ENCODE measurements at regions not wholly inside any gene's neighbourhood (a gene's known extent, or its start where the extent isn't known, plus 50 kb on each side); places are given as distances from the start of the nearest gene placed in this dataset.

GRCh38 chrX:102835504-102836146 is 101.4 kb upstream of the RAB40AL start:
- intact Hi-C loops (cut with DNase I), result no loop called here
- 80 to 83% methylated on average over 5 of the region's 5 CpGs for WGBS, 2 donors
- DNase-seq, result peak; percentile 26 to 30
- no peaks in the 10 kb centered on the region for H3K4me1 ChIP-seq
- H3K27me3 ChIP-seq, result no peaks in the 10 kb centered on the region
- no peak overlapping the region for H3K4me3 ChIP-seq (replicated peaks in 1 of 3)
- no peaks in the 10 kb centered on the region for H3K36me3 ChIP-seq
- TF ChIP-seq, protein P1, sequence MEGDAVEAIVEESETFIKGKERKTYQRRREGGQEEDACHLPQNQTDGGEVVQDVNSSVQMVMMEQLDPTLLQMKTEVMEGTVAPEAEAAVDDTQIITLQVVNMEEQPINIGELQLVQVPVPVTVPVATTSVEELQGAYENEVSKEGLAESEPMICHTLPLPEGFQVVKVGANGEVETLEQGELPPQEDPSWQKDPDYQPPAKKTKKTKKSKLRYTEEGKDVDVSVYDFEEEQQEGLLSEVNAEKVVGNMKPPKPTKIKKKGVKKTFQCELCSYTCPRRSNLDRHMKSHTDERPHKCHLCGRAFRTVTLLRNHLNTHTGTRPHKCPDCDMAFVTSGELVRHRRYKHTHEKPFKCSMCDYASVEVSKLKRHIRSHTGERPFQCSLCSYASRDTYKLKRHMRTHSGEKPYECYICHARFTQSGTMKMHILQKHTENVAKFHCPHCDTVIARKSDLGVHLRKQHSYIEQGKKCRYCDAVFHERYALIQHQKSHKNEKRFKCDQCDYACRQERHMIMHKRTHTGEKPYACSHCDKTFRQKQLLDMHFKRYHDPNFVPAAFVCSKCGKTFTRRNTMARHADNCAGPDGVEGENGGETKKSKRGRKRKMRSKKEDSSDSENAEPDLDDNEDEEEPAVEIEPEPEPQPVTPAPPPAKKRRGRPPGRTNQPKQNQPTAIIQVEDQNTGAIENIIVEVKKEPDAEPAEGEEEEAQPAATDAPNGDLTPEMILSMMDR (IDR thresholded peaks at IDR 0.05), result peak in 3 of 6 experiments; percentile 30 to 51 (median 37)
- TF ChIP-seq POLR2A (IDR thresholded peaks at IDR 0.05), result no peak
- no peaks in the 10 kb centered on the region for H3K9me3 ChIP-seq
- no peak overlapping the region for H3K27ac ChIP-seq

DNA sequence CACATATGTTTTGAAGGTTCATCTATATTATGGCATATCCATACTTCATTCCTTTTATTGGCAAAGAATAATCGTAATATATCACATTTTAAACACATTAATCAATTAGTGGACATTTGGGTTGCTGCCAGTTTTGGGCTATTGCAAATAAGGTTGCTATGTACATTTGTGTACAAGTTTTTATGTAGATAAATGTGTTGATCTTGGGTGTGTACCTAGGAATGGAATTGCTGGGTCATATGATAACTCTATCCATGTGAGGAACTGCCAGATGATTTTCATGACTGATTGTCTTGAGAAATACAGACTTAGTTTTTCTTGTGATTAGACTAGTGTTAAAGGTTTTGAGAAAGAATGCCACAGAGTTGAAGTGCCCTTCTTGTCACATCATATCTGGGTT is 99.2 kb upstream of the RAB40AL start:
- Histone ChIP-seq H3K9me3 (no peaks in the 10 kb centered on the region), H3K36me3 (no peaks in the 10 kb centered on the region), H3K27me3 (no peaks in the 10 kb centered on the region), H3K27ac (no peak overlapping the region), H3K4me1 (no peaks in the 10 kb centered on the region), H3K4me3 (replicated peaks in 1 of 3) (no peak overlapping the region)
- TF ChIP-seq, protein P1 (IDR thresholded peaks at IDR 0.05), result no peak
- no peak for TF ChIP-seq POLR2A (IDR thresholded peaks at IDR 0.05)
- intact Hi-C loops (cut with DNase I), result no loop called here
- no peak for DNase-seq
- 88 to 96% methylated on average over 1 of the region's 1 CpG for WGBS, 2 donors

GRCh38 chrX:102840871-102841705 is 96.0 kb upstream of the RAB40AL start:
- Histone ChIP-seq H3K4me3 (replicated peaks in 1 of 3) (no peak overlapping the region), H3K9me3 (no peaks in the 10 kb centered on the region), H3K36me3 (no peaks in the 10 kb centered on the region), H3K27me3 (no peaks in the 10 kb centered on the region), H3K27ac (no peak overlapping the region), H3K4me1 (no peaks in the 10 kb centered on the region)
- no peak for DNase-seq
- TF ChIP-seq, protein P1 (IDR thresholded peaks at IDR 0.05), result no peak
- no peak for TF ChIP-seq POLR2A (IDR thresholded peaks at IDR 0.05)
- intact Hi-C loops (cut with DNase I), result no loop called here
- 87% methylated on average over 6 of the region's 6 CpGs for WGBS, 2 donors

- Histone ChIP-seq H3K4me1 (no peaks in the 10 kb centered on the region), H3K4me3 (replicated peaks in 1 of 3) (no peak overlapping the region), H3K27ac (no peak overlapping the region), H3K36me3 (no peaks in the 10 kb centered on the region), H3K9me3 (no peaks in the 10 kb centered on the region), H3K27me3 (no peaks in the 10 kb centered on the region)
- WGBS, 2 donors, result 80 to 95% methylated on average over 2 of the region's 2 CpGs
- TF ChIP-seq, protein P1 (IDR thresholded peaks at IDR 0.05), result no peak
- TF ChIP-seq POLR2A (IDR thresholded peaks at IDR 0.05), result no peak
- DNase-seq, result no peak
- intact Hi-C loops (cut with DNase I), result no loop called here
Measured at GRCh38 chrX:102841706-102842003, 95.4 kb upstream of the RAB40AL start.

DNA sequence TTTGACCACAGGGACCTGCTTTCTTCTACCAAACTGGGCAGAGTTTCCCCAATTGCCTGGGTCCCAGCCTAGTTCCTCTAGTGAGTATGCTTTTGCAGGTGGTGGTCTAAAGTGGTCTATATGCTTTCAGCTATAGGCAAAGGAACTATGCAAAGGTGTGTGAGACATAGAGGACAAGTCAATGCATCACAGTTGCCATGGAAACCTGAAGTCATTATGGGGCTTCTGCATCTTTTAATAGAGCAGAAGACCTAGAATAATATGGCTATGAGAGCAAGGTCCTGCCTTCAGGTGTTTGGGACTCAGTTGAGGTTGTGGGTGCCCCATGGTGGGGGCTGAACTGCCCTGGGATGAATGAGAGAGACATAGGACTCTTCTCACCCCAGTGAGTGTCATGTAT is 92.1 kb upstream of the RAB40AL start:
- intact Hi-C loops (cut with DNase I), result no loop called here
- no peaks in the 10 kb centered on the region for H3K9me3 ChIP-seq
- no peaks in the 10 kb centered on the region for H3K36me3 ChIP-seq
- peaks cover 0 to 9% of the 10 kb centered on the region in 2 donors for H3K4me1 ChIP-seq
- H3K27me3 ChIP-seq, result no peaks in the 10 kb centered on the region
- H3K4me3 ChIP-seq (replicated peaks in 1 of 3), result no peak overlapping the region
- DNase-seq, result no peak
- no peak overlapping the region for H3K27ac ChIP-seq
- TF ChIP-seq, protein P1 (IDR thresholded peaks at IDR 0.05), result no peak
- no peak for TF ChIP-seq POLR2A (IDR thresholded peaks at IDR 0.05)
